ENCODE measurements at regions not wholly inside any gene's neighbourhood (a gene's known extent, or its start where the extent isn't known, plus 50 kb on each side); places are given as distances from the start of the nearest gene placed in this dataset.

DNA sequence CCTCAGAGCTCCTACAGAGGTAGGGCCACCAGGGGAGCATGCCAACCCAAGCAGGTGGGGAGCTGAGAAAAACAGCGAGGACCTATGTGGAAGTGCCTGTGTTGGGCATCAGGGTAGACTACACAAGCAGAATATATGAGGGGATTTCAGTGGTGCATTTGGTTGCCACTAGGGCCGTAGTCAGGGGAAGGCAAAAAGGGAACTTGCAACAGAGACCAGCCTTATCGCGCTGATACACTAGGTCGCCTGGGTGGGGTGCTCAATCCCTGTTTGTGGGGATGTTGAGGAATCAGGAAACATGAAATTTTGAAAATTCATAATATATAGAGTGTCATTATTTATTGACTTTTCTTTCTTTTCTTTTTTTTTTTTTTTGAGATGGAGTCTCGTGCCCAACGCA lies 370.9 kb upstream of the PRR16 start:
- no peak for TF ChIP-seq CTCF (IDR thresholded peaks at IDR 0.05)
- TF ChIP-seq POLR2A (IDR thresholded peaks at IDR 0.05) = no peak

Data from right lobe of liver (tissue), 4 donors.